HG02642 (cell line): ENCODE measurements at regions not wholly inside any gene's neighbourhood (a gene's known extent, or its start where the extent isn't known, plus 50 kb on each side); places are given as distances from the start of the nearest gene placed in this dataset.

Experiments
- ATAC-seq: cut with Tn5 transposase; IDR thresholded peaks from one replicate; pipeline ENCODE4 v1.9.1; 2021; ENCODE audit warnings: mild to moderate bottlenecking; ENCODE audit not compliant: unreplicated experiment, poor library complexity

- no peak for ATAC-seq
Observed at GRCh38 chr20:58162986-58163385, 65.5 kb downstream of the ANKRD60 start.

GRCh38 chr20:58161192-58161591 is 67.3 kb downstream of the ANKRD60 start:
- no peak for ATAC-seq

- no peak for ATAC-seq
Observed at GRCh38 chr20:58160451-58161061, 67.9 kb downstream of the ANKRD60 start.

GRCh38 chr20:58155148-58155925 is 73.1 kb downstream of the ANKRD60 start:
- ATAC-seq: no peak

- no peak for ATAC-seq
Observed at GRCh38 chr20:58154113-58154512, 74.3 kb downstream of the ANKRD60 start.

GRCh38 chr20:58153121-58153520 is 75.3 kb downstream of the ANKRD60 start:
- no peak for ATAC-seq

GRCh38 chr20:58150772-58151171 is 77.7 kb downstream of the ANKRD60 start:
- no peak for ATAC-seq

GRCh38 chr20:58149437-58150091 is 78.9 kb downstream of the ANKRD60 start:
- ATAC-seq: no peak

- no peak for ATAC-seq
Observed at GRCh38 chr20:58148891-58149290, 79.6 kb downstream of the ANKRD60 start.

- ATAC-seq: no peak
Observed at GRCh38 chr20:58147628-58148370, 80.7 kb downstream of the ANKRD60 start.

GRCh38 chr20:58146746-58147140 is 81.7 kb downstream of the ANKRD60 start:
- ATAC-seq: no peak

- no peak for ATAC-seq
Observed at GRCh38 chr20:58146081-58146745, 82.2 kb downstream of the ANKRD60 start.

- ATAC-seq: no peak
Observed at GRCh38 chr20:58145506-58146080, 82.9 kb downstream of the ANKRD60 start.

GRCh38 chr20:58144096-58144495 is 84.4 kb downstream of the ANKRD60 start:
- ATAC-seq: no peak

GRCh38 chr20:58143531-58143930 is 84.9 kb downstream of the ANKRD60 start:
- no peak for ATAC-seq

- no peak for ATAC-seq
Observed at GRCh38 chr20:58142843-58143185, 85.6 kb downstream of the ANKRD60 start.

GRCh38 chr20:58141971-58142842 is 86.2 kb downstream of the ANKRD60 start:
- no peak for ATAC-seq

GRCh38 chr20:58141496-58141895 is 87.0 kb downstream of the ANKRD60 start:
- ATAC-seq: no peak

- no peak for ATAC-seq
Observed at GRCh38 chr20:58140787-58141425, 87.5 kb downstream of the ANKRD60 start.
